ENCODE measurements at regions not wholly inside any gene's neighbourhood (a gene's known extent, or its start where the extent isn't known, plus 50 kb on each side); places are given as distances from the start of the nearest gene placed in this dataset.
"Not testable (repeated sequence)": the region's sequence is repeated elsewhere in the genome, so short reads cannot be mapped to it uniquely, and the experiment has no call there.

DNA sequence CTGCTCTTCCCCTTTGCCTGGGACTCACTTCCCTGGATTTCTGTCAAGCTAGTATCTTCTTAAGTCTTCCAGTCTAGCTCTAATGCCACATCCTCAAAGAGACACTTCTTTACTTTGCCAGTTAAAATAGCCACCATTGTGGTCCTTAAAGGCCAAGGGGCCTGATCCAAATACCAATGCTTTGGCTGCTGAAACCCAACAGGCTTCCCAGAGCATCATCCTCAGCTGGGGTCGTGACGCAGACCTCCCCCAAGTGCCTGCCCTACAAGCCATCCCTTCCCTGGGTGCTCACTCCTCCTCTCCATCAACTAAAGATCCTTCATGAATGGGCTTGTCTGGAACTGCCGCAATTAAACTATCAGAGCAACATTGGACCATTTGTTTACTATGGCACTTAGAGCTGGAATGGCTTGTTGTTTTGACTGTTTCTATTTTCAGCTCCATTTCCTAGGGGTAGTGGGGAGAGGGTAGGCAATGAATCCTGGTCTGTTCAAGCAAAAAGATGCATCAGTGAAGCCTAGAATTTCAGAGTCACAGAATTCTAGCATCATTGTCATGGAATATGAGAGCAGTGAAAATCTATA lies 79.6 kb upstream of the SIRPA start:
- Histone ChIP-seq H3K36me3 (no peaks in the 10 kb centered on the region), H3K9me3 (no peaks in the 10 kb centered on the region), H3K4me1 (peaks cover 63 to 67% of the 10 kb centered on the region in 2 donors), H3K4me3 (no peak overlapping the region), H3K27ac (peak overlapping the region; percentile 9 to 69 (median 50)), H3K27me3 (no peaks in the 10 kb centered on the region)
- in situ Hi-C loops (cut with MboI; ENCODE audit: low sequenced_read_pairs in 4 of 4) (loop anchor here in 1 of 4 donors (25.0 kb wide), 1 partner anchor 122 kb away; no protein-coding TSS in a partner anchor), intact Hi-C loops (cut with DNase I; ENCODE audit: low total_unique reads) (loop anchor here (1.0 kb wide), 1 partner anchor 287 kb away; no protein-coding TSS in a partner anchor)
- no peak for TF ChIP-seq CTCF (IDR thresholded peaks at IDR 0.05 in 4 of 5, conservative IDR thresholded peaks at IDR 0.05 in 1 of 5)
- no peak for TF ChIP-seq POLR2A (IDR thresholded peaks at IDR 0.05)
- ATAC-seq (no peak), DNase-seq (no peak)

DNA sequence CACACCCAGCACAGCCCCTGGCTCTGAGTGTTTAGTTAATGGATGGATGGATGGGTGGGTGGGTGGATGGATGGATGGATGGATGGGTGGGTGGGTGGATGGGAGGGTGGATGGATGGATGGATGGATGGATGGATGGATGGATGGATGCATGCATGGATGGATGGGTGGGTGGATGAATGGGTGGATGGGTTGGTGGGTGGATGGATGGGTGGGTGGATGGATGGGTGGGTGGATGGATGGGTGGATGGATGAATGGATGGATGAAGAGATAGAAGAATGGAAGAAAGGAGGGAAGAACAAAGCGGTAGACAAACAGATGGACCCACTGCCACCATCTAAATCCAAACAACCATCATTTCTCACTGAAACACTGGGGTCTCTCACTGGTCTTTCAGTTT lies 80.3 kb upstream of the SIRPA start:
- DNase-seq, H3K36me3 ChIP-seq, ATAC-seq, H3K9me3 ChIP-seq, H3K27me3 ChIP-seq, H3K4me3 ChIP-seq, H3K27ac ChIP-seq: not testable (repeated sequence)
- H3K4me1 ChIP-seq: peaks cover 60 to 66% of the 10 kb centered on the region in 2 donors
- intact Hi-C loops (cut with DNase I; ENCODE audit: low total_unique reads): loop anchor here (1.0 kb wide), 1 partner anchor 287 kb away; no protein-coding TSS in a partner anchor
- in situ Hi-C loops (cut with MboI; ENCODE audit: low sequenced_read_pairs in 4 of 4): loop anchor here in 1 of 4 donors (25.0 kb wide), 1 partner anchor 122 kb away; no protein-coding TSS in a partner anchor

GRCh38 chr20:1813674-1814635 lies 81.3 kb upstream of the SIRPA start:
- TF ChIP-seq POLR2A (IDR thresholded peaks at IDR 0.05): no peak
- TF ChIP-seq CTCF (IDR thresholded peaks at IDR 0.05 in 4 of 5, conservative IDR thresholded peaks at IDR 0.05 in 1 of 5): no peak
- intact Hi-C loops (cut with DNase I; ENCODE audit: low total_unique reads) (no loop called here), in situ Hi-C loops (cut with MboI; ENCODE audit: low sequenced_read_pairs in 4 of 4) (loop anchor here in 1 of 4 donors (25.0 kb wide), 1 partner anchor 123 kb away; no protein-coding TSS in a partner anchor)
- DNase-seq (no peak), ATAC-seq (no peak)
- H3K36me3 ChIP-seq: no peaks in the 10 kb centered on the region
- H3K4me1 ChIP-seq: peaks cover 51 to 57% of the 10 kb centered on the region in 2 donors
- peak overlapping the region in 2 of 4 donors; percentile 32 to 41 for H3K27ac ChIP-seq
- H3K4me3 ChIP-seq: no peak overlapping the region
- no peaks in the 10 kb centered on the region for H3K9me3 ChIP-seq
- no peaks in the 10 kb centered on the region for H3K27me3 ChIP-seq

DNA sequence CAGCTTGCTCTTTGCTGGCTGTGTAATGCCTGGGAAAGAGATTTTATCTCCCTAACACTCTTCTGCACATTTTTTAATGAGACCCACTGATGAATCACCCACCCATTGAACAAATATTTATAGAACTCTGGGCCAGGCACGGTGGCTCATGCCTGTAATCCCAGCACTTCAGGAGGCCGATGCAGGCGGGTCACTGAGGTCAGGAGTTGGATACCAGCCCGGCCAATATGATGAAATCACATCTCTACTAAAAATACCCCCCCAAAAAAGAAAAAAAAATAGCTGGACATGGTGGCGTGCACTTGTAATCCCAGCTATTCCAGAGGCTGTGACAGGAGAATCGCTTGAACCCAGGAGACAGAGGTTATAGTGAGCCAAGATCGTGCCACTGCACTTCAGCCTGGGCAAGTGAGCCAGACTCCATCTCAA lies 82.1 kb upstream of the SIRPA start:
- H3K4me3 ChIP-seq: no peak overlapping the region
- no peak for TF ChIP-seq CTCF (IDR thresholded peaks at IDR 0.05 in 4 of 5, conservative IDR thresholded peaks at IDR 0.05 in 1 of 5)
- TF ChIP-seq POLR2A (IDR thresholded peaks at IDR 0.05): no peak
- DNase-seq (peak in 1 of 2 donors; percentile 39), ATAC-seq (peak; percentile 52 to 57)
- in situ Hi-C loops (cut with MboI; ENCODE audit: low sequenced_read_pairs in 4 of 4): loop anchor here in 1 of 4 donors (25.0 kb wide), 1 partner anchor 124 kb away; no protein-coding TSS in a partner anchor
- H3K36me3 ChIP-seq: no peaks in the 10 kb centered on the region
- intact Hi-C loops (cut with DNase I; ENCODE audit: low total_unique reads): no loop called here
- H3K27ac ChIP-seq: peak overlapping the region in 3 of 4 donors; percentile 32 to 41 (median 32)
- no peaks in the 10 kb centered on the region for H3K27me3 ChIP-seq
- H3K4me1 ChIP-seq: peaks cover 47 to 56% of the 10 kb centered on the region in 2 donors
- H3K9me3 ChIP-seq: no peaks in the 10 kb centered on the region

Measured in gastrocnemius medialis (tissue), 4 donors.